ENCODE measurements at regions not wholly inside any gene's neighbourhood (a gene's known extent, or its start where the extent isn't known, plus 50 kb on each side); places are given as distances from the start of the nearest gene placed in this dataset.

DNA sequence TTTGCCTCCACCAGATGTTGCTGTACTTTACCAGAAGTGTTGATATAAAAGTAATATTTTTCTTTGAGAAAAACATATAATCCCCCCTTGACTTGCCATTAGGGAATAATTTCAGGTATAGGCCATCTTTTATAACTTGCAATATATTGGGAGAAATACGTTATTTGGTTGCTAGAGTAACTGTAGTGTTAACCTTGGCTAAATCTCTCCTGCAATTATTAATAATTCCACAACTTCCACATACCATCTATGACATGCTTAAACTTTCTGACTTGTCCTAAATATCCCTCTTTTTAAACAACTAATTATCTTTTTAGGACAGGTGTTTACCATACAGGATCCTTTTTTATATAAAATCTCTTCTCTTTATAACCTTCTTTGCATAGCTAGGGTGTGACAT is 1048.2 kb downstream of the SLC16A7 start:
- no peak for TF ChIP-seq POLR2A (IDR thresholded peaks at IDR 0.05)
- TF ChIP-seq, protein P1, sequence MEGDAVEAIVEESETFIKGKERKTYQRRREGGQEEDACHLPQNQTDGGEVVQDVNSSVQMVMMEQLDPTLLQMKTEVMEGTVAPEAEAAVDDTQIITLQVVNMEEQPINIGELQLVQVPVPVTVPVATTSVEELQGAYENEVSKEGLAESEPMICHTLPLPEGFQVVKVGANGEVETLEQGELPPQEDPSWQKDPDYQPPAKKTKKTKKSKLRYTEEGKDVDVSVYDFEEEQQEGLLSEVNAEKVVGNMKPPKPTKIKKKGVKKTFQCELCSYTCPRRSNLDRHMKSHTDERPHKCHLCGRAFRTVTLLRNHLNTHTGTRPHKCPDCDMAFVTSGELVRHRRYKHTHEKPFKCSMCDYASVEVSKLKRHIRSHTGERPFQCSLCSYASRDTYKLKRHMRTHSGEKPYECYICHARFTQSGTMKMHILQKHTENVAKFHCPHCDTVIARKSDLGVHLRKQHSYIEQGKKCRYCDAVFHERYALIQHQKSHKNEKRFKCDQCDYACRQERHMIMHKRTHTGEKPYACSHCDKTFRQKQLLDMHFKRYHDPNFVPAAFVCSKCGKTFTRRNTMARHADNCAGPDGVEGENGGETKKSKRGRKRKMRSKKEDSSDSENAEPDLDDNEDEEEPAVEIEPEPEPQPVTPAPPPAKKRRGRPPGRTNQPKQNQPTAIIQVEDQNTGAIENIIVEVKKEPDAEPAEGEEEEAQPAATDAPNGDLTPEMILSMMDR (IDR thresholded peaks at IDR 0.05): no peak
- no peak overlapping the region for H3K4me3 ChIP-seq (ENCODE audit: low read depth, poor library complexity, severe bottlenecking)
- no peak for DNase-seq (ENCODE audit: low spot score in 2 of 2)
- WGBS, 2 donors: 73 to 78% methylated on average over 1 of the region's 1 CpG
- intact Hi-C loops (cut with DNase I; ENCODE audit: low total_unique reads): no loop called here

DNA sequence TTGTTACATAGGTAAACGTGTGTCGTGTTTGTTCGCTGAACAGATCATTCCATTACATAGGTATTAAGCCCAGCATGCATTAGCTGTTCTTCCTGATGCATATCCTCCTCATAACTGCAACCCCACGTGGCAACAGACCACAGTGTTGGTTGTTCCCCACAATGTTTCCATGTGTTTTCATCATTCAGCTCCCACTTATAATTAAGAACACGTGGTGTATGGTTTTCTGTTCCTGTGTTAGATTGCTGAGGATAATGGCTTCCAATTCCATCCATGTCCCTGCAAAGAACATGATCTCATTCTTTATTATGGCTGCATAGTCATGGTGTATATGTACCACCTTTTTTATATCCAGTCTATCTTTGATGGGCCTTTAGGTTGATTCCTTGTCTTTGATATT is 1071.1 kb downstream of the SLC16A7 start:
- DNase-seq (ENCODE audit: low spot score in 2 of 2): no peak
- H3K4me3 ChIP-seq (ENCODE audit: low read depth, poor library complexity, severe bottlenecking): no peak overlapping the region
- TF ChIP-seq, protein P1 (IDR thresholded peaks at IDR 0.05): no peak
- TF ChIP-seq POLR2A (IDR thresholded peaks at IDR 0.05): no peak
- intact Hi-C loops (cut with DNase I; ENCODE audit: low total_unique reads): no loop called here
- WGBS, 2 donors: 54 to 62% methylated on average over 5 of the region's 5 CpGs

DNA sequence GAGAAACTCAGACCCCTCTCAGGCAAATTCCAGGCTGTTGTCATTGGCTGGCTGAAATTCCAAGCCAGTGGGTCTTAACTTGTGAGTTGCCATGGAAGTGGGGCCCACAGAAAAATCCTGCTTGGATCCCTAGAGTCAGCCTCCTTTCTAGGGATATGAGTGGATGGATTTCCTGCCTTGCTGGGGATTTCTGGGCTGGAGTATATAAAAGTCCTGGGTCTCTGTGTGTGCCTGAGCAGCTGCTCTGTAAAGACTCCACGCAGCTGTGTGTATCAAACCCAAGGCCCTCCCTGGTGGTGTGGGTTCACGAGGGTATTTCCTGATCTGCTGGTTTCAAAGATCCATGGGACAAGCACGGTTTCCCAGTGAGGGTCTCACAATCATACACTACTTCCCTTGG is 1077.1 kb downstream of the SLC16A7 start:
- H3K4me3 ChIP-seq (ENCODE audit: low read depth, poor library complexity, severe bottlenecking): no peak overlapping the region
- 76 to 80% methylated on average over 3 of the region's 3 CpGs for WGBS, 2 donors
- TF ChIP-seq POLR2A (IDR thresholded peaks at IDR 0.05): no peak
- TF ChIP-seq, protein P1 (IDR thresholded peaks at IDR 0.05): no peak
- no peak for DNase-seq (ENCODE audit: low spot score in 2 of 2)
- intact Hi-C loops (cut with DNase I; ENCODE audit: low total_unique reads): no loop called here

DNA sequence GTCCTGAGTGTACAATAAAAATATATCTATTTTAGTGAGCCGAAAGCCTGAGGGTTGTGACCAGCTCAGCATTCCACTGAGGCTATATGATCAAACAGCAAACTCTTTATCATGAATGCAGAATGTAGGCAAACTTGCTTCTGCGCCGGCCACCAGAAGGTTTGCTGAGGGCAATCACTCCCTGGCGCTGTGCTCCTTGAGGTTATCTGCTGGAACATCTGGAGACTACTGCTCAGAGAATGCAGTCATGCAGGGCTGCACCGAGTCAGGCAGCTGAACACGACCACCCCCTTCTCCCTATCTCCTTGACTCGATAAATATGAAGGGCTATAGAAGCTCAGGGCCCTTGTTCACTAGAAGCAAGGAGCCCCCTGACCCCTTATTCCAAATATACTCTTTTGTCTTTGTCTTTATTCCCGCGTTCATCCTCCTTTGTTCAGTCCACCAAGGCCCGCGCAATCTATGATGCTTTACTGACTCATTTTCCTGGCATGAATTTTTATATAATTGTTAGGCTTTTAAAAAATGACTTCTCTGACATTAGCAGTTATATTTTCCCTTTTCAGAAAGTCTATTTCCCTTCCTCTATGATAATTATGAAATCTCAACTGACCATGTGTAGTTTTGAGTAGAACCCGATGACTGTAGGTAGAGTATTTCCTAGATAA is 1089.3 kb downstream of the SLC16A7 start:
- H3K4me3 ChIP-seq (ENCODE audit: low read depth, poor library complexity, severe bottlenecking): no peak overlapping the region
- WGBS, 2 donors: 86 to 88% methylated on average over 12 of the region's 12 CpGs
- intact Hi-C loops (cut with DNase I; ENCODE audit: low total_unique reads): no loop called here
- no peak for TF ChIP-seq POLR2A (IDR thresholded peaks at IDR 0.05)
- TF ChIP-seq, protein P1 (IDR thresholded peaks at IDR 0.05): no peak
- DNase-seq (ENCODE audit: low spot score in 2 of 2): no peak

DNA sequence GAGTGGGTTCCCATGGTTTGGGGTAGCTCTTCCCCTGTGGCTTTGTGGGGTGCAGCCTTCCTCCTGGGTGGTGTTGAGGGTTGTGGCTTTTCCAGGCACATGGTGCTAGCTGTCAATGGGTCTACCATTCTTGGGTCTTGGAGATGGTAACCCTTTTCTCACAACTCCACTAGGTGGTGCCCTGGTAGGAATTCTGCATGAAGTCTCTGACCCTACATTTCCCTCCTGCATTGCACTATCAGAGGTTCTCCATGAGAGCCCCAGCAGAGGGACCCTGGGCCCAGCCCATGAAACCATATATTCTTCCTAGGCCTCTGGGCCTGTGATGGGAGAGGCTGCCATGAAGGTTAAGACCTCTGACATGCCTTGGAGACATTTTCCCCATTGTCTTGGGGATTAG is 1093.3 kb downstream of the SLC16A7 start:
- intact Hi-C loops (cut with DNase I; ENCODE audit: low total_unique reads): no loop called here
- DNase-seq (ENCODE audit: low spot score in 2 of 2): no peak
- no peak for TF ChIP-seq POLR2A (IDR thresholded peaks at IDR 0.05)
- TF ChIP-seq, protein P1 (IDR thresholded peaks at IDR 0.05): no peak

DNA sequence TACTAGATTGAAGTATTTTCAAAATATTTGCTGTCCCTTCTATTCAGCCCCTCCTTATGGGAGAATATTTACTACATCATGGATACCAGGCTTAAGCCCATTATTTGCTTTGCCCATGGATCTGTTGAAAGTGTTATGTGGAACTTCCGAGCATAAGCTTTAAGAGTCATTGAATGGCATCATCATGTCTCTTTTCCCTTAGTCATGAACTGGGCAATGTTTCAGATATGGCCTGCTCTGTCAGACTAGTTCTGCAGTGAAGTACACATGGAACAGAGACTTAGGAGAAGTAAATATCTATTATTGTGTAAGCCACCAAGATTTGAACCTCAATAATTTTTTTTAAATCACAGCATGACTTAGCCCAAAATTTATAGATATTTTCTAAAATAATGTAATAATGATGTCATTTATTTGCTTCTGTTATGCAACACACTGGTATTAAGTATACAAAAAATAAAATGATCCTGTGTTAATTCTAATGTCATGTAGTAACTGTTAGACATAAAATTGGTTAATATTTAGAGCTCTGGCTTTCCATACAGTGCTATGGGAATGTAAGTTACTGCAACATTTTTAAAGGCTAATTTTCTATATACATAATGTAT is 1097.3 kb downstream of the SLC16A7 start:
- intact Hi-C loops (cut with DNase I; ENCODE audit: low total_unique reads): no loop called here
- WGBS, 2 donors: 68 to 69% methylated on average over 1 of the region's 1 CpG
- TF ChIP-seq POLR2A (IDR thresholded peaks at IDR 0.05): no peak
- TF ChIP-seq, protein P1 (IDR thresholded peaks at IDR 0.05): no peak
- no peak overlapping the region for H3K4me3 ChIP-seq (ENCODE audit: low read depth, poor library complexity, severe bottlenecking)
- DNase-seq (ENCODE audit: low spot score in 2 of 2): no peak

More for the DNA sequence above, 1093.3 kb downstream of the SLC16A7 start:
- no peak overlapping the region for H3K4me3 ChIP-seq (ENCODE audit: low read depth, poor library complexity, severe bottlenecking)
